Fibroblast of the aortic adventitia (primary cell): ENCODE measurements at regions not wholly inside any gene's neighbourhood (a gene's known extent, or its start where the extent isn't known, plus 50 kb on each side); places are given as distances from the start of the nearest gene placed in this dataset.

Source experiments
- DNase-seq: peaks from one replicate; pipeline ENCODE4 v3.0.0-alpha.2; 2010; ENCODE audit warnings: low read depth
- H3K4me3 ChIP-seq: 2 replicates; pipeline ENCODE4 v1.5.1; 2011; ENCODE audit warnings: low read depth, mild to moderate bottlenecking, control low read depth, low read length, moderate library complexity
- CTCF ChIP-seq: IDR thresholded peaks from 2 replicates; pipeline ENCODE4 v1.5.1; 2011; ENCODE audit warnings: mild to moderate bottlenecking, low read length, control low read depth, inconsistent platforms; ENCODE audit not compliant: insufficient read depth

GRCh38 chr11:113626736-113627135 lies 79.4 kb downstream of the TMPRSS5 start:
- TF ChIP-seq CTCF = no peak
- peak; percentile 47 for DNase-seq
- no peak overlapping the region for H3K4me3 ChIP-seq

GRCh38 chr11:113623114-113623513 lies 83.0 kb downstream of the TMPRSS5 start:
- DNase-seq = peak; percentile 47
- H3K4me3 ChIP-seq = no peak overlapping the region
- TF ChIP-seq CTCF = no peak

GRCh38 chr11:113618360-113618759 lies 87.7 kb downstream of the TMPRSS5 start:
- H3K4me3 ChIP-seq = no peak overlapping the region
- TF ChIP-seq CTCF = no peak
- peak; percentile 76 for DNase-seq

- no peak for TF ChIP-seq CTCF
- H3K4me3 ChIP-seq = no peak overlapping the region
- DNase-seq = peak; percentile 56
Measured at GRCh38 chr11:113615773-113616172, 90.3 kb downstream of the TMPRSS5 start.

- no peak overlapping the region for H3K4me3 ChIP-seq
- TF ChIP-seq CTCF = no peak
- no peak for DNase-seq
Measured at GRCh38 chr11:113615098-113615497, 91.0 kb downstream of the TMPRSS5 start.

GRCh38 chr11:113614097-113614496 lies 92.0 kb downstream of the TMPRSS5 start:
- no peak for DNase-seq
- no peak for TF ChIP-seq CTCF
- no peak overlapping the region for H3K4me3 ChIP-seq

GRCh38 chr11:113613619-113614018 lies 92.5 kb downstream of the TMPRSS5 start:
- DNase-seq = no peak
- TF ChIP-seq CTCF = no peak

More at GRCh38 chr11:113613619-113614018, 92.5 kb downstream of the TMPRSS5 start:
- H3K4me3 ChIP-seq = no peak overlapping the region
